Neural cell (in vitro differentiated cells): ENCODE measurements at regions not wholly inside any gene's neighbourhood (a gene's known extent, or its start where the extent isn't known, plus 50 kb on each side); places are given as distances from the start of the nearest gene placed in this dataset.

ENCODE experiments used
- H2AFZ ChIP-seq: fragments of 200-600, 300-800 bp; sonication (generic), shearing (Covaris generic); 2 replicates; pipeline ENCODE4 v1.6.0; 2014; ENCODE audit warnings: low read depth, mild to moderate bottlenecking, antibody characterized with exemption, low read length, moderate library complexity
- H3F3A ChIP-seq: fragments of 200-600 bp; shearing (Covaris generic); 2 replicates; pipeline ENCODE4 v1.6.1; 2016; ENCODE audit warnings: mild to moderate bottlenecking, moderate library complexity, mixed read lengths, antibody characterized with exemption, low read length; ENCODE audit not compliant: insufficient read depth, poor library complexity, severe bottlenecking
- H3K27ac ChIP-seq: fragments of 200-600, 300-800 bp; sonication (generic), shearing (Covaris generic); 2 replicates; pipeline ENCODE4 v1.5.1; 2014; ENCODE audit warnings: mild to moderate bottlenecking, low read length, moderate library complexity
- H3K27me3 ChIP-seq: fragments of 300-800, 200-600 bp; sonication (generic), shearing (Covaris generic); 2 replicates; pipeline ENCODE4 v1.6.0; 2014; ENCODE audit warnings: mild to moderate bottlenecking, low read depth, low read length, moderate library complexity; ENCODE audit not compliant: insufficient read depth
- H3K36me3 ChIP-seq: fragments of 300-800, 200-600 bp; sonication (generic), shearing (Covaris generic); 2 replicates; pipeline ENCODE4 v1.5.1; 2014; ENCODE audit warnings: mild to moderate bottlenecking, antibody characterized with exemption, low read length, moderate library complexity; ENCODE audit not compliant: insufficient read depth
- H3K4me2 ChIP-seq: fragments of 300-800, 200-600 bp; sonication (generic), shearing (Covaris generic); 2 replicates; pipeline ENCODE4 v1.6.0; 2014; ENCODE audit warnings: mild to moderate bottlenecking, low read length
- H3K4me3 ChIP-seq: fragments of 300-800, 200-600 bp; sonication (generic), shearing (Covaris generic); 2 replicates; pipeline ENCODE4 v1.5.1; 2014; ENCODE audit warnings: mild to moderate bottlenecking, low read length, moderate library complexity
- H3K79me2 ChIP-seq: fragments of 200-600 bp; shearing (Covaris generic); replicated peaks from 2 replicates; pipeline ENCODE4 v1.6.0; 2014; ENCODE audit warnings: mild to moderate bottlenecking, low read length, moderate library complexity; ENCODE audit not compliant: insufficient read depth
- H3K9ac ChIP-seq: fragments of 300-800, 200-600 bp; sonication (generic), shearing (Covaris generic); 2 replicates; pipeline ENCODE4 v1.6.1; 2016; ENCODE audit warnings: mild to moderate bottlenecking, low read length, mixed read lengths
- H3K9me2 ChIP-seq: fragments of 200-600 bp; shearing (Covaris generic); 2 replicates; pipeline ENCODE4 v1.6.1; 2016; ENCODE audit warnings: mild to moderate bottlenecking, low read length, mixed read lengths; ENCODE audit not compliant: insufficient read depth
- H3K9me3 ChIP-seq: fragments of 200-600, 300-800 bp; sonication (generic), shearing (Covaris generic); 2 replicates; pipeline ENCODE4 v1.6.1; 2016; ENCODE audit warnings: mild to moderate bottlenecking, mixed run types, low read length, moderate library complexity, mixed read lengths
- H4K20me1 ChIP-seq: fragments of 200-600 bp; shearing (Covaris generic); 2 replicates; pipeline ENCODE4 v1.6.1; 2016; ENCODE audit warnings: mild to moderate bottlenecking, mixed run types; ENCODE audit not compliant: insufficient read depth
- CTCF ChIP-seq: fragments of 450-650 bp; IDR thresholded peaks from 2 replicates; pipeline ENCODE4 v1.5.1; 2014; ENCODE audit warnings: antibody characterized with exemption, mild to moderate bottlenecking, moderate library complexity; ENCODE audit not compliant: poor library complexity, severe bottlenecking
- EP300 ChIP-seq: fragments of 450-650 bp; conservative IDR thresholded peaks from 2 replicates; pipeline ENCODE4 v1.6.1; 2014; ENCODE audit warnings: antibody characterized with exemption, mild to moderate bottlenecking, moderate library complexity; ENCODE audit not compliant: poor library complexity, severe bottlenecking
- EZH2 ChIP-seq: fragments of 200-600, 300-800 bp; shearing (Covaris generic), sonication (generic); IDR thresholded peaks from 2 replicates; pipeline ENCODE4 v1.6.1; 2014; ENCODE audit warnings: antibody characterized with exemption, low read length, borderline replicate concordance, mild to moderate bottlenecking; ENCODE audit not compliant: insufficient read depth, poor library complexity, severe bottlenecking
- MXI1 ChIP-seq: fragments of 450-650 bp; conservative IDR thresholded peaks from 2 replicates; pipeline ENCODE4 v1.6.1; 2014; ENCODE audit warnings: antibody characterized with exemption, mild to moderate bottlenecking; ENCODE audit not compliant: poor library complexity, severe bottlenecking
- POLR2AphosphoS5 ChIP-seq: IDR thresholded peaks from 2 replicates; pipeline ENCODE4 v1.6.1; 2012
- RAD21 ChIP-seq: fragments of 450-650 bp; conservative IDR thresholded peaks from 2 replicates; pipeline ENCODE4 v1.6.1; 2014; ENCODE audit warnings: antibody characterized with exemption, mild to moderate bottlenecking, moderate library complexity
- REST ChIP-seq: IDR thresholded peaks from 2 replicates; pipeline ENCODE4 v1.6.1; 2012; ENCODE audit warnings: borderline replicate concordance
- SMC3 ChIP-seq: fragments of 450-650 bp; conservative IDR thresholded peaks from 2 replicates; pipeline ENCODE4 v1.6.1; 2014; ENCODE audit warnings: antibody characterized with exemption, mild to moderate bottlenecking, moderate library complexity; ENCODE audit not compliant: poor library complexity
- TAF1 ChIP-seq: IDR thresholded peaks from 2 replicates; pipeline ENCODE4 v1.6.1; 2012; ENCODE audit warnings: low read depth

GRCh38 chr4:19783667-19784223, 468.0 kb upstream of the SLIT2 start:
- H2AFZ ChIP-seq, result no peak overlapping the region

GRCh38 chr4:19780871-19781270, 470.8 kb upstream of the SLIT2 start:
- H3K79me2 ChIP-seq, result no peaks in the 10 kb centered on the region
- no peak overlapping the region for H3K9ac ChIP-seq
- H3K9me3 ChIP-seq, result peaks cover 13% of the 10 kb centered on the region
- H3K36me3 ChIP-seq, result no peaks in the 10 kb centered on the region
- no peaks in the 10 kb centered on the region for H4K20me1 ChIP-seq
- H3K27ac ChIP-seq, result no peak overlapping the region
- no peak overlapping the region for H3K4me2 ChIP-seq
- no peaks in the 10 kb centered on the region for H3K9me2 ChIP-seq
- no peaks in the 10 kb centered on the region for H3F3A ChIP-seq
- no peak overlapping the region for H2AFZ ChIP-seq
- H3K4me3 ChIP-seq, result no peak overlapping the region
- H3K27me3 ChIP-seq, result no peaks in the 10 kb centered on the region
- TF ChIP-seq SMC3 (no peak), MXI1 (no peak), TAF1 (no peak), CTCF (no peak), REST (no peak), RAD21 (no peak), POLR2AphosphoS5 (no peak)

More at GRCh38 chr4:19783667-19784223, 468.0 kb upstream of the SLIT2 start:
- Histone ChIP-seq H3F3A (no peaks in the 10 kb centered on the region), H3K27ac (no peak overlapping the region), H3K9me2 (no peaks in the 10 kb centered on the region), H3K4me2 (no peak overlapping the region), H3K4me3 (no peak overlapping the region), H3K9ac (no peak overlapping the region), H3K9me3 (peaks cover 13% of the 10 kb centered on the region), H4K20me1 (no peaks in the 10 kb centered on the region), H3K79me2 (no peaks in the 10 kb centered on the region), H3K36me3 (no peaks in the 10 kb centered on the region), H3K27me3 (no peaks in the 10 kb centered on the region)
- TF ChIP-seq CTCF, result no peak
- no peak for TF ChIP-seq EP300
- no peak for TF ChIP-seq POLR2AphosphoS5
- no peak for TF ChIP-seq EZH2
- no peak for TF ChIP-seq TAF1
- TF ChIP-seq RAD21, result no peak
- TF ChIP-seq MXI1, result no peak
- no peak for TF ChIP-seq SMC3
- TF ChIP-seq REST, result no peak
